ENCODE measurements at regions not wholly inside any gene's neighbourhood (a gene's known extent, or its start where the extent isn't known, plus 50 kb on each side); places are given as distances from the start of the nearest gene placed in this dataset.

DNA sequence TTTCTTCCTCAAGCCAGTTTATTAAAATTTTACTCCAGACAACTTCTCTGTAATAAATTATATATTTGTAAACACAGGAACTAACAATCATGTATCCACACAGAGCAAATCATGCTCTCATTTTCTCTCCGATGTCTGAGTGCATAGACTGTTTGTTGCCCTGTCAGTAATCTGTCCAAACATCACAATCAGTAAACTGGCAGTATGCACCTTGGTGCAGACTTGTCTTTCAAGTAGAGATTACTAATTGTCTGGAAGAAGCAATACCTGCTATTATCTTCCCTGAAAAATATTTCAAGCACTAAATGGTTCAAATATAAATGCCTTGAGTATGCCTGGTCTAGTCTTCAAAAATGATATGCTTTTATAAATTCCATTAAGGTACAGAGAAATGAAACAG, 1260.9 kb downstream of the C4orf33 start:
- TF ChIP-seq, protein P1, sequence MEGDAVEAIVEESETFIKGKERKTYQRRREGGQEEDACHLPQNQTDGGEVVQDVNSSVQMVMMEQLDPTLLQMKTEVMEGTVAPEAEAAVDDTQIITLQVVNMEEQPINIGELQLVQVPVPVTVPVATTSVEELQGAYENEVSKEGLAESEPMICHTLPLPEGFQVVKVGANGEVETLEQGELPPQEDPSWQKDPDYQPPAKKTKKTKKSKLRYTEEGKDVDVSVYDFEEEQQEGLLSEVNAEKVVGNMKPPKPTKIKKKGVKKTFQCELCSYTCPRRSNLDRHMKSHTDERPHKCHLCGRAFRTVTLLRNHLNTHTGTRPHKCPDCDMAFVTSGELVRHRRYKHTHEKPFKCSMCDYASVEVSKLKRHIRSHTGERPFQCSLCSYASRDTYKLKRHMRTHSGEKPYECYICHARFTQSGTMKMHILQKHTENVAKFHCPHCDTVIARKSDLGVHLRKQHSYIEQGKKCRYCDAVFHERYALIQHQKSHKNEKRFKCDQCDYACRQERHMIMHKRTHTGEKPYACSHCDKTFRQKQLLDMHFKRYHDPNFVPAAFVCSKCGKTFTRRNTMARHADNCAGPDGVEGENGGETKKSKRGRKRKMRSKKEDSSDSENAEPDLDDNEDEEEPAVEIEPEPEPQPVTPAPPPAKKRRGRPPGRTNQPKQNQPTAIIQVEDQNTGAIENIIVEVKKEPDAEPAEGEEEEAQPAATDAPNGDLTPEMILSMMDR (IDR thresholded peaks at IDR 0.05): no peak
- TF ChIP-seq POLR2A (IDR thresholded peaks at IDR 0.05): no peak
